ENCODE measurements at regions not wholly inside any gene's neighbourhood (a gene's known extent, or its start where the extent isn't known, plus 50 kb on each side); places are given as distances from the start of the nearest gene placed in this dataset.

- no peak for TF ChIP-seq POLR2AphosphoS5 (IDR thresholded peaks at IDR 0.05; ENCODE audit: low read depth, low read length)
- TF ChIP-seq MAX (IDR thresholded peaks at IDR 0.05) = no peak
- TF ChIP-seq TAF1 (IDR thresholded peaks at IDR 0.05; ENCODE audit: low read depth, low read length) = no peak
- TF ChIP-seq, protein P1, sequence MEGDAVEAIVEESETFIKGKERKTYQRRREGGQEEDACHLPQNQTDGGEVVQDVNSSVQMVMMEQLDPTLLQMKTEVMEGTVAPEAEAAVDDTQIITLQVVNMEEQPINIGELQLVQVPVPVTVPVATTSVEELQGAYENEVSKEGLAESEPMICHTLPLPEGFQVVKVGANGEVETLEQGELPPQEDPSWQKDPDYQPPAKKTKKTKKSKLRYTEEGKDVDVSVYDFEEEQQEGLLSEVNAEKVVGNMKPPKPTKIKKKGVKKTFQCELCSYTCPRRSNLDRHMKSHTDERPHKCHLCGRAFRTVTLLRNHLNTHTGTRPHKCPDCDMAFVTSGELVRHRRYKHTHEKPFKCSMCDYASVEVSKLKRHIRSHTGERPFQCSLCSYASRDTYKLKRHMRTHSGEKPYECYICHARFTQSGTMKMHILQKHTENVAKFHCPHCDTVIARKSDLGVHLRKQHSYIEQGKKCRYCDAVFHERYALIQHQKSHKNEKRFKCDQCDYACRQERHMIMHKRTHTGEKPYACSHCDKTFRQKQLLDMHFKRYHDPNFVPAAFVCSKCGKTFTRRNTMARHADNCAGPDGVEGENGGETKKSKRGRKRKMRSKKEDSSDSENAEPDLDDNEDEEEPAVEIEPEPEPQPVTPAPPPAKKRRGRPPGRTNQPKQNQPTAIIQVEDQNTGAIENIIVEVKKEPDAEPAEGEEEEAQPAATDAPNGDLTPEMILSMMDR (IDR thresholded peaks at IDR 0.05; ENCODE audit: control extremely low read depth in 1 of 3, insufficient read depth in 1 of 3, low read depth in 1 of 3, low read length in 3 of 3) = no peak
- no peak for TF ChIP-seq JUND (IDR thresholded peaks at IDR 0.05; ENCODE audit: low read length)
- TF ChIP-seq TAF7 (optimal IDR thresholded peaks at IDR 0.05; ENCODE audit: borderline replicate concordance, low read depth, low read length) = no peak
- no peak for TF ChIP-seq SIRT6 (IDR thresholded peaks at IDR 0.05; ENCODE audit: low read length)
- TF ChIP-seq CHD2 (IDR thresholded peaks at IDR 0.05; ENCODE audit: low read length) = no peak
- no peak for TF ChIP-seq CBX5 (IDR thresholded peaks at IDR 0.05; ENCODE audit: low read depth, low read length)
Measured at GRCh38 chr7:67753891-67754290, 757.3 kb downstream of the TYW1 start.

All from H1 (cell line).